ENCODE measurements at regions not wholly inside any gene's neighbourhood (a gene's known extent, or its start where the extent isn't known, plus 50 kb on each side); places are given as distances from the start of the nearest gene placed in this dataset.
"Not testable (repeated sequence)": the region's sequence is repeated elsewhere in the genome, so short reads cannot be mapped to it uniquely, and the experiment has no call there.

DNA sequence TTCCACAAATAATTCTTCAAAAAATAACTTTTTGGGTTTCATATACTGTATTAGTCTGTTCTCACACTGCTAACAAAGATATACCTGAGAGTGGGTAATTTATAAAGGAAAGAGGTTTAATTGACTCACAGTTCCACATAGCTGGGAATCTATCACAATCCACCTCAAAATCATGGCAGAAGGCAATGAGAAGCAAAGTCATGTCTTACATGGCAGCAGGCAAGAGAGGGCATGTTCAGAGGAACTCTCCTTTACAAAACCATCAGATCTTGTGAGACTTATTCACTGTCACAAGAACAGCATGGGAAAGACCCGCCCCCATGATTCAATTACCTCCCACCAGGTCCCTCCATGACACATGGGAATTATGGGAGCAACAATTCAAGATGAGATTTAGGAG, 93.1 kb upstream of the NANOGP8 start:
- TF ChIP-seq, protein P1, sequence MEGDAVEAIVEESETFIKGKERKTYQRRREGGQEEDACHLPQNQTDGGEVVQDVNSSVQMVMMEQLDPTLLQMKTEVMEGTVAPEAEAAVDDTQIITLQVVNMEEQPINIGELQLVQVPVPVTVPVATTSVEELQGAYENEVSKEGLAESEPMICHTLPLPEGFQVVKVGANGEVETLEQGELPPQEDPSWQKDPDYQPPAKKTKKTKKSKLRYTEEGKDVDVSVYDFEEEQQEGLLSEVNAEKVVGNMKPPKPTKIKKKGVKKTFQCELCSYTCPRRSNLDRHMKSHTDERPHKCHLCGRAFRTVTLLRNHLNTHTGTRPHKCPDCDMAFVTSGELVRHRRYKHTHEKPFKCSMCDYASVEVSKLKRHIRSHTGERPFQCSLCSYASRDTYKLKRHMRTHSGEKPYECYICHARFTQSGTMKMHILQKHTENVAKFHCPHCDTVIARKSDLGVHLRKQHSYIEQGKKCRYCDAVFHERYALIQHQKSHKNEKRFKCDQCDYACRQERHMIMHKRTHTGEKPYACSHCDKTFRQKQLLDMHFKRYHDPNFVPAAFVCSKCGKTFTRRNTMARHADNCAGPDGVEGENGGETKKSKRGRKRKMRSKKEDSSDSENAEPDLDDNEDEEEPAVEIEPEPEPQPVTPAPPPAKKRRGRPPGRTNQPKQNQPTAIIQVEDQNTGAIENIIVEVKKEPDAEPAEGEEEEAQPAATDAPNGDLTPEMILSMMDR (IDR thresholded peaks at IDR 0.05; ENCODE audit: insufficient read depth, low read length, poor library complexity, severe bottlenecking): not testable (repeated sequence)
- not testable (repeated sequence) for TF ChIP-seq EZH2phosphoT487 (conservative IDR thresholded peaks at IDR 0.05; ENCODE audit: low read length)

Data from SU-DHL-6 (cell line).